ENCODE measurements at regions not wholly inside any gene's neighbourhood (a gene's known extent, or its start where the extent isn't known, plus 50 kb on each side); places are given as distances from the start of the nearest gene placed in this dataset.
"Not testable (repeated sequence)": the region's sequence is repeated elsewhere in the genome, so short reads cannot be mapped to it uniquely, and the experiment has no call there.

- BruUV-seq (replicated peaks), result no TSS peak
- Histone ChIP-seq H3K79me2 (ENCODE audit: low read length) (no peaks in the 10 kb centered on the region), H3K4me3 (ENCODE audit: low read length) (no peak overlapping the region), H3K27ac (ENCODE audit: low read length) (no peak overlapping the region), H3K9me2 (replicated peaks; ENCODE audit: low read length) (no peaks in the 10 kb centered on the region), H3K36me3 (ENCODE audit: low read depth, low read length) (no peaks in the 10 kb centered on the region), H3K4me1 (ENCODE audit: insufficient read depth, low read length) (peaks cover 17% of the 10 kb centered on the region), H3F3A (ENCODE audit: low read length, unreplicated experiment) (no peaks in the 10 kb centered on the region), H3K4me2 (ENCODE audit: low read length) (no peak overlapping the region), H3K9ac (ENCODE audit: low read length) (no peak overlapping the region), H2AFZ (ENCODE audit: low read length) (no peak overlapping the region), H3K27me3 (ENCODE audit: low read length) (no peaks in the 10 kb centered on the region), H3K9me3 (ENCODE audit: low read length) (no peaks in the 10 kb centered on the region), H4K20me1 (ENCODE audit: low read length) (no peaks in the 10 kb centered on the region)
- ChIA-PET POLR2A (ENCODE audit: unreplicated experiment) (interaction anchor here (0.7 kb wide), 1 partner anchor 1525 kb away, joined by 3 read pairs; no protein-coding TSS in a partner anchor), CTCF (no interaction called here)
- DNase-seq, result no peak
- TF ChIP-seq CTCF (conservative IDR thresholded peaks at IDR 0.05; ENCODE audit: low read depth, low read length) (no peak), EZH2phosphoT487 (IDR thresholded peaks at IDR 0.05; ENCODE audit: borderline replicate concordance, low read length) (no peak), EZH2 (IDR thresholded peaks at IDR 0.05; ENCODE audit: low read length, unreplicated experiment) (no peak)
- ATAC-seq, result no peak
- intact Hi-C loops (cut with micrococcal nuclease), result no loop called here
These were observed 192.2 kb upstream of the TENT5A start for GRCh38 chr6:81944661-81945060.

DNA sequence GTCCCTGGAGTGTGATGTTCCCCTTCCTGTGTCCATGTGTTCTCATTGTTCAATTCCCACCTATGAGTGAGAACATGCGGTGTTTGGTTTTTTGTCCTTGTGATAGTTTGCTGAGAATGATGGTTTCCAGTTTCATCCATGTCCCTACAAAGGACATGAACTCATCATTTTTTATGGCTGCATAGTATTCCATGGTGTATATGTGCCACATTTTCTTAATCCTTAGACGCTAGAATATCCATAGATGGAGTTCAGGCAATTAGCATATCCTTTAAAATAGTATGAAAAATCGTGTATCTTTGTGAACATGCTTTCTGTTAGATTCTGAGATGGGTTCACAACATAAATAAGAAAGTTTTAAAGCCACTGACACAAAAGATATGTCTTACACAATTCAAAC, 190.4 kb upstream of the TENT5A start:
- H3K9ac ChIP-seq (ENCODE audit: low read length); H3K9me2 ChIP-seq (replicated peaks; ENCODE audit: low read length); H2AFZ ChIP-seq (ENCODE audit: low read length); H3K4me3 ChIP-seq (ENCODE audit: low read length); DNase-seq; ATAC-seq; H3K4me2 ChIP-seq (ENCODE audit: low read length); H3K27me3 ChIP-seq (ENCODE audit: low read length); H3K27ac ChIP-seq (ENCODE audit: low read length); BruUV-seq (replicated peaks); intact Hi-C loops (cut with micrococcal nuclease); H3F3A ChIP-seq (ENCODE audit: low read length, unreplicated experiment); H4K20me1 ChIP-seq (ENCODE audit: low read length); POLR2A ChIA-PET (ENCODE audit: unreplicated experiment); H3K9me3 ChIP-seq (ENCODE audit: low read length); H3K36me3 ChIP-seq (ENCODE audit: low read depth, low read length); CTCF ChIA-PET; H3K79me2 ChIP-seq (ENCODE audit: low read length): not testable (repeated sequence)
- peaks cover 33% of the 10 kb centered on the region for H3K4me1 ChIP-seq (ENCODE audit: insufficient read depth, low read length)

- no peaks in the 10 kb centered on the region for H3K9me3 ChIP-seq (ENCODE audit: low read length)
- no peak for DNase-seq
- no peak overlapping the region for H3K27ac ChIP-seq (ENCODE audit: low read length)
- POLR2A ChIA-PET (ENCODE audit: unreplicated experiment), result no interaction called here
- H3F3A ChIP-seq (ENCODE audit: low read length, unreplicated experiment), result peaks cover 4% of the 10 kb centered on the region
- intact Hi-C loops (cut with micrococcal nuclease), result no loop called here
- H3K4me2 ChIP-seq (ENCODE audit: low read length), result no peak overlapping the region
- no peaks in the 10 kb centered on the region for H3K9me2 ChIP-seq (replicated peaks; ENCODE audit: low read length)
- CTCF ChIA-PET, result interaction anchor here (0.6 kb wide), 1 partner anchor 10 kb away, joined by 3 read pairs; no protein-coding TSS in a partner anchor
- H4K20me1 ChIP-seq (ENCODE audit: low read length), result no peaks in the 10 kb centered on the region
- no peaks in the 10 kb centered on the region for H3K36me3 ChIP-seq (ENCODE audit: low read depth, low read length)
- no peak for ATAC-seq
- no peak for TF ChIP-seq EZH2phosphoT487 (IDR thresholded peaks at IDR 0.05; ENCODE audit: borderline replicate concordance, low read length)
- no peak for TF ChIP-seq EZH2 (IDR thresholded peaks at IDR 0.05; ENCODE audit: low read length, unreplicated experiment)
- TF ChIP-seq CTCF (conservative IDR thresholded peaks at IDR 0.05; ENCODE audit: low read depth, low read length), result no peak
- no TSS peak for BruUV-seq (replicated peaks)
- no peaks in the 10 kb centered on the region for H3K27me3 ChIP-seq (ENCODE audit: low read length)
- H3K79me2 ChIP-seq (ENCODE audit: low read length), result no peaks in the 10 kb centered on the region
- no peak overlapping the region for H3K9ac ChIP-seq (ENCODE audit: low read length)
- no peak overlapping the region for H2AFZ ChIP-seq (ENCODE audit: low read length)
- no peak overlapping the region for H3K4me3 ChIP-seq (ENCODE audit: low read length)
- peaks cover 41% of the 10 kb centered on the region for H3K4me1 ChIP-seq (ENCODE audit: insufficient read depth, low read length)
These were observed 189.5 kb upstream of the TENT5A start for GRCh38 chr6:81942067-81942370.
